ENCODE measurements at regions not wholly inside any gene's neighbourhood (a gene's known extent, or its start where the extent isn't known, plus 50 kb on each side); places are given as distances from the start of the nearest gene placed in this dataset.
A peak's percentile ranks its signal among the peaks of the same experiment; 100 is the strongest.
"Not testable (repeated sequence)": the region's sequence is repeated elsewhere in the genome, so short reads cannot be mapped to it uniquely, and the experiment has no call there.

DNA sequence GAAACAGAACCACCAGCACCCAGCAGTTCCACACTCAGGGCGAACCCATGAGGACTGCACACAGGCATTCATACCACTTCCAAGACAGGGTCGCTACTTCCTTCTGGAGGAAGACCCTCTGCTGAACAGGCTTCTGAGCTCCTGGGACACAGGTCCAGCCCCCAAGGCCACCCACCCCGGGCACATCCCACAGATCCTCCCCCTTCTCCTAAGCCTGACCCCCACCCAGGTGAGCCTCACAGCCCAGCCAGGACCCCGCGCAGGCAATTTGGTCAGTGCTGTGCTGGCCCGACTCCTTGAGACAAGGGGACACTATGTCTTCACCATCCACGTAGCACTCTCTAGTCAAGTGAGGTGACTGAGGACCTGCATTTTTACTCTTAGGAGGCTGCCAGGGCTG is 5382.7 kb upstream of the TPTE start:
- DNase-seq, result not testable (repeated sequence)

DNA sequence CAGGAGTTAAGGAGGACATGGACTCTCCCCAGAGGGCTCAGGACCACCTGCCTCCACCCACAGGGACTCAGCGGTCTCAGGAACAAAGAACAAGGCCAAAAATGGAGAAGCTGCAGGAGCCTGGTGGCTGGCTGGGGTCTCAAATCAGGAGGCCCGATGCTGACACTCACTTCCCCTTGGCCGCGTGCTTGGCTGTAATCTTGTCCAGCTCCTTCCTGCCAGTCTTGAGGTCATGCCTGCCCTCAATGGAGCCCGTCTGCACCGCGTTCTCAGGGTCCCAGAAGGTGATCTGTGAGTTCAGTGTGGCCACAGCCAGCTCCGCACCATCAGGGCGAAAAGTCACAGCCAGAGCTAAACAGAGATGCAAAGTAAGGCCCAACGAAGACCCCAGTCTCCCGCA is 5381.9 kb upstream of the TPTE start:
- DNase-seq, result not testable (repeated sequence)

GRCh38 chr21:5143011-5143410 is 5378.4 kb upstream of the TPTE start:
- not testable (repeated sequence) for DNase-seq

DNA sequence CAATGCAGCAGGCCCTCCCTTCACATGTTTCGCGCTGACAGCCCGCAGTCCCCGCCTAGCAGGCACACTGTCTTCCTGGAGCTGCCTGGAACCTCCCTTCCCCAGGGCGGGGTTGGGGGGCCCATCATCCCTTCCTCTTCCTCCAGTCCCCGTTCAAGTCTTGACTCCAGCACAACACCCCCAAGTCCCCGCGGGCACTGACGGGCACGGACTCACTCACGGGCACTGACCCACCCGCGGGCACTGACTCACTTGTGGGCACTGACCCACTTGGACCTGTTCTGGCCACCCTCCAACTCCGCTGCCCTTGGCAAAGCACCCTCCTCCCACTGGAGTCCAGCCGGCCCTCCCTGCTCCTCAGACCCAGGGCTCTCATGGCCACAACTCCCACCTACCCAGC is 5376.7 kb upstream of the TPTE start:
- DNase-seq, result not testable (repeated sequence)

DNA sequence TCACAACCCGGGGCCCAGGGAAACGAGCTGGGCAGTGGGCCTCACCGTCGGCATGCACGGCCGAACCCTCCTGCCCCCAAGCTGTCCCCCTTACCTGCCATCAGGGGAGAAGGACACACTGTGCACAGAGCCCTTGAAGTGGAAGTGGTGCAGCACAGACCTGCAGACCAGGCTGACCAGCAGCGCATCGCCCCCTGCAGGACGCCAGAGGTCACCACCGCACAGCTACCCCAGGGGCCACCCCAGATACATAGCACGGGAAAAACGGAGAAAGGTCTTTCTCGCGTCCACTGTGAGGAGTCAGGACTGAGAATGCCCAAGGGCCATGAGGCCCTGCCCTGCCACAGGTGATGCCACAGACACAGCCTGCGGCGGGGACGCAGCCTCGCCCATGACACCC is 5373.7 kb upstream of the TPTE start:
- not testable (repeated sequence) for DNase-seq

DNA sequence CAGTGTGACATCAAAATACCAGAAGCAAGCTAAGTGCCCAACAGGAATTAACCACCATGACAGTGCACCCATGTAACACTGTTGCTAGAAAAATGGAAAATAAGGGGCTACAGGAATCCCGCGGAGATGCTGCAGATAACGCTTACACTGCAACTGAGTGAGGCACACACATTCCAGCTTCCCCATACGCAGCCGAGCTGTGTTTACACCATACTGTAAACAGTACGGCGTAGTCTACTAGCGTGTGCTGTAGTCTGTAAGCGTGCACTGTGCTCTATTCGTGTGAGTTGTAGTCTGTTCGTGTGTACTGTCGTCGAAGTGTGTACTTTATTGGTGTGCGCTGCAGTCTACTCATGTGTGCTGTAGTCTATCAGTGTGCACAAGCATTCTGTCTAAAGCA is 5372.2 kb upstream of the TPTE start:
- DNase-seq, result not testable (repeated sequence)

DNA sequence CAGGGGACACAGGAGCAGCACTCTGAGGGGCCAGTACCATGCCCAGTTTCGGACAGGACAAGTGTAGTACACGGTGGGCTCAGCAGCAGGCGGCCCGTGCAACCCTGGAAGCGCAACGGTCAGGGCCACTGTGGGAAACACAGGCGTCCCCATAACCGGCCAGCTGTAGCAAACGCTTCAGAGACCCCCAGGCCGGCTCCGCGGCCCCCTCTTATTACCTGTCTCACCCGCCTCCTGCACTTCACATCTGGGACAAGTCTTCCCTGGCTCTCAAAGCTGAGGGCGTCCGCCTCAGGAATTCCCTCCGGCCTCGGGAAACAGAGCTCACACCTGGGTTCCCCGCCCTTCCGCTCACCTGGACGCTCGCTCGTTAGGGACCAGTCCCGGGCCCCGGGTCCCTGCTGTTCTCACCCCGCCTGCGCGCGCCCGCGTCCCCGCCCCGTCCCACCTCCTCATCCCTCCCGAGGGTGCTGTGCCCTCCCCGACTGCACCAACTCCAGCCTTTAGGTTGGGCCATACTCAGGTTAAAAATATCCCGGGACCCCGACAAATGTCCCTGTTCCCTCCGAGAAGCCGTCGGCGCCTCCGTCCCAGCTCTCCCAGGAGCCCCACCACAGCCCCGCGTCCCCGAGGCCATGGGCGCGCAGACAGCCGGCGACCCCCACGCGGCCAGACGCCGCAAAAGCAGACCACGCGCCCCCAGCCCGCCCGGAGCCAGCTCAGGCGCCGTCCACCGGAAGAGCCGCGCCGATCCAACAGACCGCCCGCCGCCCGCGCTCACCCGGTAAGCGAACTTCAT is 5367.3 kb upstream of the TPTE start:
- not testable (repeated sequence) for DNase-seq

- DNase-seq, result peak; percentile 72
Observed at GRCh38 chr21:5154641-5154982, 5366.8 kb upstream of the TPTE start.

- DNase-seq, result not testable (repeated sequence)
Observed at GRCh38 chr21:5162693-5163574, 5358.4 kb upstream of the TPTE start.

DNA sequence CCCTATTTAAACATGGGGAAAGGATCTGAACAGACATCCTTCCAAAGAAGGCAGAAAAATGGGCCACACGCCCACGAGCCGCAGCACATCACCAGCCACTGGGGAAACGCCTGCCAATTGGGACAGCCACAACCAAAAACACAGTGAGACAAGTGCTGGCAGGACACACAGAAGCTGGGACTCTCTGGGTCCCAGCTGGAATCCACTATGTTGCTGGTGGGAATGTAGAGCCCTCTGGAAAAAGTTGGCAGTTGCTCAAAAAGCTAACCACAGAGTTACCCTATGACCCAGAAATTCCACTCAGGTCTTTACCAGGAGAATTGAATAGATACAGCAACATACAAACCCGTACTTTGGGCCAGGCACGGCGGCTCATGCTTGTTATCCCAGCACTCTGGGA is 5355.6 kb upstream of the TPTE start:
- DNase-seq, result not testable (repeated sequence)
